SW 1271 (cell line): ENCODE measurements at regions not wholly inside any gene's neighbourhood (a gene's known extent, or its start where the extent isn't known, plus 50 kb on each side); places are given as distances from the start of the nearest gene placed in this dataset.
"Not testable (repeated sequence)": the region's sequence is repeated elsewhere in the genome, so short reads cannot be mapped to it uniquely, and the experiment has no call there.

Source experiments
- DNase-seq, 2 experiments: peaks; one replicate each; lab custom pipeline; 2025; lab: John Stamatoyannopoulos, UW

GRCh38 chr5:154588833-154589425 lies 110.9 kb upstream of the HAND1 start:
- not testable (repeated sequence) for DNase-seq

GRCh38 chr5:154588091-154588774 lies 110.2 kb upstream of the HAND1 start:
- DNase-seq, result no peak

GRCh38 chr5:154587123-154588026 lies 109.3 kb upstream of the HAND1 start:
- no peak for DNase-seq

- no peak for DNase-seq
Observed at GRCh38 chr5:154583671-154584177, 105.7 kb upstream of the HAND1 start.

GRCh38 chr5:154580422-154580821 lies 102.4 kb upstream of the HAND1 start:
- DNase-seq, result no peak

- no peak for DNase-seq
Observed at GRCh38 chr5:154577416-154577815, 99.4 kb upstream of the HAND1 start.

GRCh38 chr5:154576429-154576806 lies 98.4 kb upstream of the HAND1 start:
- no peak for DNase-seq

- no peak for DNase-seq
Observed at GRCh38 chr5:154575546-154576428, 97.8 kb upstream of the HAND1 start.

GRCh38 chr5:154573011-154573410 lies 95.0 kb upstream of the HAND1 start:
- no peak for DNase-seq

GRCh38 chr5:154571325-154572035 lies 93.5 kb upstream of the HAND1 start:
- no peak for DNase-seq

GRCh38 chr5:154570572-154571324 lies 92.7 kb upstream of the HAND1 start:
- no peak for DNase-seq

- no peak for DNase-seq
Observed at GRCh38 chr5:154568589-154568988, 90.6 kb upstream of the HAND1 start.

- no peak for DNase-seq
Observed at GRCh38 chr5:154567155-154567554, 89.1 kb upstream of the HAND1 start.

- DNase-seq, result no peak
Observed at GRCh38 chr5:154566146-154566680, 88.2 kb upstream of the HAND1 start.

- DNase-seq, result no peak
Observed at GRCh38 chr5:154565123-154565522, 87.1 kb upstream of the HAND1 start.

GRCh38 chr5:154562244-154562880 lies 84.3 kb upstream of the HAND1 start:
- no peak for DNase-seq

- no peak for DNase-seq
Observed at GRCh38 chr5:154559398-154560276, 81.6 kb upstream of the HAND1 start.

- no peak for DNase-seq
Observed at GRCh38 chr5:154557548-154557947, 79.5 kb upstream of the HAND1 start.

GRCh38 chr5:154547551-154547950 lies 69.5 kb upstream of the HAND1 start:
- DNase-seq, result no peak
